ENCODE measurements at regions not wholly inside any gene's neighbourhood (a gene's known extent, or its start where the extent isn't known, plus 50 kb on each side); places are given as distances from the start of the nearest gene placed in this dataset.

DNA sequence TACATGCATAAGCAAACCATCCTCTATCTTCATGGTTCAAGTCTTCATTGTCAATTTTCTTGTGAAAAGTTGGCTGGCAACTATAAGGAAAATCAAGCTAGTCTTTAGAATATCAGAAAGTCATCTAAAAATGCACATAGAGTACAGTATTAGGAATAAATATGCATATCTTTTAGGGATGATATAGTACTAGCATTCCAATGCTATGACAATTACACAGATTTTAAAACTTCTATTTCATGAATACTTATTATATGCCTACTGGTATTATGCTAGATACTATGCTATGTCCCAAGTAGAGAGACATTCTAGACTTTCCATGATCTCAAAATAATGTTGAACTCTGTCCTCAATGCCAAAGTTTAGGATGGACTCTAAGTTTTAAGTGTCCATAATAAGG is 81.3 kb upstream of the NAALADL2 start:
- Histone ChIP-seq H2AFZ (ENCODE audit: low read depth, low read length) (no peak overlapping the region), H3K9me1 (replicated peaks; ENCODE audit: control insufficient read depth, extremely low read depth, insufficient read depth, low read length) (no peaks in the 10 kb centered on the region), H3K4me1 (ENCODE audit: control insufficient read depth, extremely low read depth, insufficient read depth, low read length) (no peaks in the 10 kb centered on the region), H3K36me3 (ENCODE audit: control insufficient read depth in 2 of 2, extremely low read depth in 1 of 2, insufficient read depth in 2 of 2, low read length in 2 of 2) (no peaks in the 10 kb centered on the region), H3K9ac (replicated peaks; ENCODE audit: extremely low read depth, insufficient read depth, low read length) (no peak overlapping the region), H3K27me3 (ENCODE audit: control insufficient read depth in 2 of 2, insufficient read depth in 2 of 2, low read length in 2 of 2) (no peaks in the 10 kb centered on the region), H4K20me1 (replicated peaks; ENCODE audit: control insufficient read depth, extremely low read depth, insufficient read depth, low read length) (no peaks in the 10 kb centered on the region), H3K27ac (ENCODE audit: insufficient read depth, low read depth, low read length) (no peak overlapping the region), H3K9me3 (replicated peaks; ENCODE audit: control insufficient read depth, insufficient read depth, low read length) (no peaks in the 10 kb centered on the region), H3K4me2 (ENCODE audit: insufficient read depth, low read length) (no peak overlapping the region), H3K79me2 (ENCODE audit: control insufficient read depth, insufficient read depth, low read length) (no peaks in the 10 kb centered on the region), H3K4me3 (replicated peaks in 1 of 3; ENCODE audit: insufficient read depth in 1 of 3, low read depth in 1 of 3, low read length in 3 of 3) (no peak overlapping the region)
- TF ChIP-seq POLR2A (IDR thresholded peaks at IDR 0.05; ENCODE audit: low read depth, low read length): no peak
- TF ChIP-seq POLR2AphosphoS5 (IDR thresholded peaks at IDR 0.05; ENCODE audit: insufficient read depth, low read depth, low read length): no peak
- TF ChIP-seq, protein P1, sequence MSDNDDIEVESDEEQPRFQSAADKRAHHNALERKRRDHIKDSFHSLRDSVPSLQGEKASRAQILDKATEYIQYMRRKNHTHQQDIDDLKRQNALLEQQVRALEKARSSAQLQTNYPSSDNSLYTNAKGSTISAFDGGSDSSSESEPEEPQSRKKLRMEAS (IDR thresholded peaks at IDR 0.05; ENCODE audit: insufficient read depth, insufficient read length): no peak
- no peak for TF ChIP-seq JUN (IDR thresholded peaks at IDR 0.05; ENCODE audit: borderline replicate concordance, insufficient read depth, insufficient read length, low read depth)
- TF ChIP-seq GATA2 (IDR thresholded peaks at IDR 0.05; ENCODE audit: insufficient read depth, insufficient read length, low read depth, low read length): no peak
- TF ChIP-seq, protein P2, sequence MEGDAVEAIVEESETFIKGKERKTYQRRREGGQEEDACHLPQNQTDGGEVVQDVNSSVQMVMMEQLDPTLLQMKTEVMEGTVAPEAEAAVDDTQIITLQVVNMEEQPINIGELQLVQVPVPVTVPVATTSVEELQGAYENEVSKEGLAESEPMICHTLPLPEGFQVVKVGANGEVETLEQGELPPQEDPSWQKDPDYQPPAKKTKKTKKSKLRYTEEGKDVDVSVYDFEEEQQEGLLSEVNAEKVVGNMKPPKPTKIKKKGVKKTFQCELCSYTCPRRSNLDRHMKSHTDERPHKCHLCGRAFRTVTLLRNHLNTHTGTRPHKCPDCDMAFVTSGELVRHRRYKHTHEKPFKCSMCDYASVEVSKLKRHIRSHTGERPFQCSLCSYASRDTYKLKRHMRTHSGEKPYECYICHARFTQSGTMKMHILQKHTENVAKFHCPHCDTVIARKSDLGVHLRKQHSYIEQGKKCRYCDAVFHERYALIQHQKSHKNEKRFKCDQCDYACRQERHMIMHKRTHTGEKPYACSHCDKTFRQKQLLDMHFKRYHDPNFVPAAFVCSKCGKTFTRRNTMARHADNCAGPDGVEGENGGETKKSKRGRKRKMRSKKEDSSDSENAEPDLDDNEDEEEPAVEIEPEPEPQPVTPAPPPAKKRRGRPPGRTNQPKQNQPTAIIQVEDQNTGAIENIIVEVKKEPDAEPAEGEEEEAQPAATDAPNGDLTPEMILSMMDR (IDR thresholded peaks at IDR 0.05; ENCODE audit: extremely low read depth in 1 of 2, insufficient read depth in 1 of 2, low read depth in 1 of 2, low read length in 2 of 2): no peak
- TF ChIP-seq FOS (IDR thresholded peaks at IDR 0.05; ENCODE audit: borderline replicate concordance, insufficient read depth, low read length): no peak
- no peak for TF ChIP-seq MYC (IDR thresholded peaks at IDR 0.05; ENCODE audit: low read depth, low read length)
- TF ChIP-seq EZH2 (IDR thresholded peaks at IDR 0.05; ENCODE audit: borderline replicate concordance, low read depth, low read length, severe bottlenecking): no peak
- ChIA-PET CTCF (interaction anchor here (1.0 kb wide), 1 partner anchor 13 kb away, joined by 3 read pairs; no protein-coding TSS in a partner anchor), POLR2A (interaction anchor here (0.6 kb wide), 1 partner anchor 92 kb away, joined by 8 read pairs; no protein-coding TSS in a partner anchor)
- no peak for DNase-seq (ENCODE audit: low read depth, low spot score)
- dilution Hi-C loops (cut with MboI; ENCODE audit: extremely low pct_ligation_motif_present, low sequenced_read_pairs) (no loop called here), intact Hi-C loops (cut with micrococcal nuclease) (no loop called here)
- FAIRE-seq: no peak
- BruUV-seq (replicated peaks): no TSS peak

Measured in endothelial cell of umbilical vein (primary cell).